GM12878 (cell line): ENCODE measurements at regions not wholly inside any gene's neighbourhood (a gene's known extent, or its start where the extent isn't known, plus 50 kb on each side); places are given as distances from the start of the nearest gene placed in this dataset.

Source experiments
- ATAC-seq: fragments of 200-7000 bp; cut with Tn5 transposase; 3 replicates; pipeline ENCODE4 v1.9.1; 2020; ENCODE audit warnings: mild to moderate bottlenecking, moderate library complexity
- BruUV-seq: library from RNA; stranded (reverse); fragments of 400-500 nt; replicated peaks from 2 replicates; lab custom pipeline; 2021; lab: Mats Ljungman, UMichigan
- CTCF ChIA-PET: fragments of 300-600 bp; sonication (Branson Sonifier 250); formaldehyde crosslinking; extraction: SDS; loops from one replicate; lab custom pipeline; 2021; ENCODE audit warnings: inconsistent platforms; lab: Yijun Ruan, JAX
- POLR2A ChIA-PET: fragments of 350-600 bp; formaldehyde crosslinking; extraction: SDS; loops from one replicate; lab custom pipeline; 2021; ENCODE audit warnings: inconsistent platforms; lab: Charles Lee
- RAD21 ChIA-PET: fragments of 300-600 bp; sonication (Branson Sonifier 250); formaldehyde crosslinking; loops from one replicate; lab custom pipeline; 2023; ENCODE audit warnings: antibody characterized with exemption; ENCODE audit not compliant: unreplicated experiment; lab: Charles Lee
- SMC1A ChIA-PET: fragments of 300-600 bp; sonication (Branson Sonifier 250); formaldehyde crosslinking; loops from one replicate; lab custom pipeline; 2023; ENCODE audit not compliant: unreplicated experiment, uncharacterized antibody; lab: Charles Lee
- DNase-seq: peaks from one replicate; pipeline ENCODE4 v3.0.0-alpha.2; 2011; ENCODE audit warnings: low read depth, low spot score
- FAIRE-seq: peaks from 3 replicates; lab custom pipeline; 2011; peaks lifted over from hg19 to GRCh38; lab: Jason Lieb, UNC
- H2AFZ ChIP-seq: 2 replicates; pipeline ENCODE4 v1.6.0; 2011; ENCODE audit warnings: low read depth, low read length, control low read depth; ENCODE audit not compliant: control insufficient read depth
- H3K27ac ChIP-seq: 2 replicates; pipeline ENCODE4 v1.5.1; 2011; ENCODE audit warnings: control low read depth; ENCODE audit not compliant: control insufficient read depth, insufficient read depth
- H3K27me3 ChIP-seq, 2 experiments: replicated peaks in 1 of 2; 2 replicates each; pipeline versions ENCODE4 v1.6.0 to v1.6.1; 2011; ENCODE audit warnings: low read length in 1 of 2; ENCODE audit not compliant: control insufficient read depth in 2 of 2, insufficient read depth in 2 of 2
- H3K36me3 ChIP-seq, 2 experiments: 2 replicates each; pipeline ENCODE4 v1.5.1; 2011; ENCODE audit warnings: low read length in 1 of 2; ENCODE audit not compliant: control insufficient read depth in 2 of 2, insufficient read depth in 2 of 2
- H3K4me1 ChIP-seq: 2 replicates; pipeline ENCODE4 v1.6.1; 2011; ENCODE audit warnings: mild to moderate bottlenecking, low read length, moderate library complexity, mixed read lengths; ENCODE audit not compliant: control insufficient read depth, insufficient read depth
- H3K4me2 ChIP-seq: 2 replicates; pipeline ENCODE4 v1.6.0; 2011; ENCODE audit warnings: control low read depth; ENCODE audit not compliant: control insufficient read depth, insufficient read depth
- H3K4me3 ChIP-seq: fragments of 200-600 bp; sonication (generic); 2 replicates; pipeline ENCODE4 v1.5.1; 2016
- H3K79me2 ChIP-seq: 2 replicates; pipeline ENCODE4 v1.6.0; 2011; ENCODE audit warnings: low read length; ENCODE audit not compliant: control insufficient read depth, insufficient read depth
- H3K9ac ChIP-seq: 2 replicates; pipeline ENCODE4 v1.8.0; 2011; ENCODE audit warnings: low read length, control low read depth, mixed read lengths; ENCODE audit not compliant: control insufficient read depth, insufficient read depth
- H3K9me3 ChIP-seq: replicated peaks from 3 replicates; pipeline ENCODE4 v1.5.1; 2011; ENCODE audit warnings: mild to moderate bottlenecking, low read length; ENCODE audit not compliant: control insufficient read depth, insufficient read depth
- H4K20me1 ChIP-seq: 2 replicates; pipeline ENCODE4 v1.6.0; 2011; ENCODE audit not compliant: control insufficient read depth, insufficient read depth
- ATF2 ChIP-seq: IDR thresholded peaks from 2 replicates; pipeline ENCODE4 v1.6.1; 2012; ENCODE audit warnings: low read length, inconsistent platforms
- BRCA1 ChIP-seq: IDR thresholded peaks from 2 replicates; pipeline ENCODE4 v1.6.1; 2011; ENCODE audit warnings: low read depth, low read length, improper control_type of control experiment
- CREB1 ChIP-seq: IDR thresholded peaks from 2 replicates; pipeline ENCODE4 v1.6.1; 2012; ENCODE audit warnings: low read depth, mild to moderate bottlenecking, inconsistent platforms
- FOS ChIP-seq: IDR thresholded peaks from 3 replicates; pipeline ENCODE4 v1.6.1; 2011; ENCODE audit warnings: borderline replicate concordance; ENCODE audit not compliant: insufficient read length; ENCODE audit errors: extremely low read depth
- GATAD2B ChIP-seq: fragments of 450-650 bp; conservative IDR thresholded peaks from 2 replicates; pipeline ENCODE4 v1.6.1; 2017; ENCODE audit warnings: low read depth, mild to moderate bottlenecking, moderate library complexity
- IKZF1 ChIP-seq: fragments of 450-650 bp; conservative IDR thresholded peaks from 2 replicates; pipeline ENCODE4 v1.6.1; 2017; ENCODE audit warnings: antibody characterized with exemption, mild to moderate bottlenecking
- KDM1A ChIP-seq: fragments of 200-600 bp; sonication (generic); IDR thresholded peaks from 2 replicates; pipeline ENCODE4 v1.6.1; 2016; ENCODE audit warnings: borderline replicate concordance
- LARP7 ChIP-seq: fragments of 450-650 bp; IDR thresholded peaks from 2 replicates; pipeline ENCODE4 v1.6.1; 2017; ENCODE audit warnings: mild to moderate bottlenecking
- MEF2A ChIP-seq: IDR thresholded peaks from 2 replicates; pipeline ENCODE4 v1.6.1; 2011; ENCODE audit warnings: low read depth, mild to moderate bottlenecking, low read length, moderate library complexity; ENCODE audit not compliant: insufficient read depth
- NFIC ChIP-seq: IDR thresholded peaks from 2 replicates; pipeline ENCODE4 v1.6.1; 2012; ENCODE audit warnings: low read depth, mild to moderate bottlenecking, inconsistent platforms, low read length, moderate library complexity
- NR2C1 ChIP-seq: fragments of 450-650 bp; IDR thresholded peaks from 2 replicates; pipeline ENCODE4 v1.6.1; 2017; ENCODE audit warnings: antibody characterized with exemption, mild to moderate bottlenecking, moderate library complexity
- NR2C2 ChIP-seq: IDR thresholded peaks from 2 replicates; pipeline ENCODE4 v1.6.1; 2011; ENCODE audit warnings: borderline replicate concordance, low read depth; ENCODE audit not compliant: control insufficient read depth, insufficient read length
- SREBF1 ChIP-seq: IDR thresholded peaks from 2 replicates; pipeline ENCODE4 v1.6.1; 2012; ENCODE audit warnings: mild to moderate bottlenecking, low read length
- TAF1 ChIP-seq: IDR thresholded peaks from 2 replicates; pipeline ENCODE4 v1.6.1; 2011; ENCODE audit warnings: mild to moderate bottlenecking, low read depth, low read length, borderline replicate concordance
- TCF12 ChIP-seq: IDR thresholded peaks from 2 replicates; pipeline ENCODE4 v1.6.1; 2011; ENCODE audit warnings: low read depth, mild to moderate bottlenecking, low read length
- ZNF24 ChIP-seq: fragments of 450-650 bp; IDR thresholded peaks from 2 replicates; pipeline ENCODE4 v1.6.1; 2017; ENCODE audit warnings: antibody characterized with exemption, mild to moderate bottlenecking
- ZNF274 ChIP-seq: IDR thresholded peaks from one replicate; pipeline ENCODE4 v1.8.0; 2011; ENCODE audit not compliant: insufficient read length, insufficient read depth
- ZZZ3 ChIP-seq: IDR thresholded peaks from 2 replicates; pipeline ENCODE4 v1.6.1; 2011; ENCODE audit warnings: low read depth; ENCODE audit not compliant: control insufficient read depth, insufficient read length
- WGBS: methylation state at CpG from one replicate; pipeline ENCODE4 v1.1.6; 2016; ENCODE audit warnings: low lambda C conversion rate; ENCODE audit not compliant: insufficient replicate concordance, insufficient coverage; ENCODE audit errors: missing lambda C conversion rate; 5-methylcytosine and 5-hydroxymethylcytosine counted together
- in situ Hi-C: fragments of 300-500 bp; cut with MboI; formaldehyde crosslinking; loops from 9 replicates; pipeline ENCODE4 v1.14.3; 2018; ENCODE audit warnings: mixed read lengths
- intact Hi-C: fragments of 100-400 bp; cut with micrococcal nuclease; formaldehyde crosslinking; loops from one replicate; pipeline ENCODE4 v1.14.2; 2022; ENCODE audit not compliant: unreplicated experiment
- TF ChIP-seq, protein P1 (sequence below): IDR thresholded peaks from 2 replicates; pipeline ENCODE4 v1.6.1; 2011; ENCODE audit warnings: borderline replicate concordance, low read depth, mild to moderate bottlenecking, moderate library complexity, mixed read lengths, low read length; ENCODE audit not compliant: insufficient read depth; ENCODE audit errors: extremely low read length
- TF ChIP-seq, protein P2 (sequence below): IDR thresholded peaks from 2 replicates; pipeline ENCODE4 v1.6.1; 2011; ENCODE audit warnings: borderline replicate concordance, low read depth, mild to moderate bottlenecking, moderate library complexity, low read length; ENCODE audit not compliant: insufficient read depth, poor library complexity, severe bottlenecking

DNA sequence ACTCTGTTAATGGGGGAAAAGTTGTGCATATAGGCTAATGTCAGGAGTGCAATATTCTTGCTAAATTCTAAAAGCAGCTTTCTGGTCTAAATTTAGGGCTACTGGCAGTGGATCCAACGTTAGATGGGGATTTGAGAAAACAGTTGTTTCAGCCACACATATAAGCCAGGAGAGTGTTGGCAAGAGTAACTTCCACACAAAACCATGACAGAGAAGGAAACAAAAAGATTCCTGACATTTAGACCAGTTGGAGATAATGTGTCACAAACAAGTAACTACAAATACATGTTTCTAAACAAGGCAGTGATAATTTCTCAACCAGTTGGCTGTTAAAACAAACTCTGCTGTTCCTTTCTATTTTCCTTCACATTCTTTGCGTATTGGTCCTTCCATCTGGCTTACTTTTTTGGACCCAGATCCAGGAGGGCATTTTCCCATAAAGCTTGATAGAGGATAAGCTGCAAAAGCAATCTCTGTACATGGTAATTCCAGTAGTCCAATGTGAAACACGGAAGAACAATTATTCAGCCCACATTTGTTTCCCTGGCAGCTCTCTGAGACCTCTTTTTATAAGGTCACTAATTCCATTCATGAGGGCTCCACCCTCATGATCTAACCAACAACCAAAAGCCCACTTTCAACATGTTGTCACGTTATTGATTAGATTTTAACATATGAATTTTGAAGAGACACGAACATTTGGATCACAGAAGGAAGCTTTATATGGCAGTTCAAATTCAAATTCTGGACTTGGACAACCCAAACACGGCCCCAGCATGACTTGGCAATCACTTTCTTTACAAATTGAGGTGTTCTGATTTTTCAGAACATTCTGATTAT, 1888.6 kb downstream of the MRPL39 start:
- Histone ChIP-seq H3K27ac (no peak overlapping the region), H3K27me3 (no peaks in the 10 kb centered on the region), H3K36me3 (no peaks in the 10 kb centered on the region), H4K20me1 (no peaks in the 10 kb centered on the region), H3K9ac (no peak overlapping the region), H2AFZ (no peak overlapping the region), H3K79me2 (no peaks in the 10 kb centered on the region), H3K4me3 (no peak overlapping the region), H3K4me2 (no peak overlapping the region), H3K4me1 (no peaks in the 10 kb centered on the region), H3K9me3 (no peaks in the 10 kb centered on the region)
- CTCF ChIA-PET: interaction anchor here (0.6 kb wide), 1 partner anchor 148 kb away, joined by 3 read pairs; no protein-coding TSS in a partner anchor
- no peak for DNase-seq
- RAD21 ChIA-PET: no interaction called here
- intact Hi-C loops: no loop called here
- ATAC-seq: no peak
- FAIRE-seq: no peak
- POLR2A ChIA-PET: interaction anchor here (0.5 kb wide), 1 partner anchor 976 kb away, joined by 3 read pairs; no protein-coding TSS in a partner anchor
- in situ Hi-C loops: no loop called here
- WGBS: 16% methylated on average over 6 of the region's 6 CpGs
- TF ChIP-seq LARP7 (no peak), ZNF24 (no peak), NR2C1 (no peak), IKZF1 (no peak), TCF12 (no peak), FOS (no peak), SREBF1 (no peak), ZZZ3 (no peak), MEF2A (no peak), GATAD2B (no peak), NR2C2 (no peak), CREB1 (no peak), ATF2 (no peak), BRCA1 (no peak), ZNF274 (no peak), KDM1A (no peak), TAF1 (no peak), NFIC (no peak)
- TF ChIP-seq, protein P1, sequence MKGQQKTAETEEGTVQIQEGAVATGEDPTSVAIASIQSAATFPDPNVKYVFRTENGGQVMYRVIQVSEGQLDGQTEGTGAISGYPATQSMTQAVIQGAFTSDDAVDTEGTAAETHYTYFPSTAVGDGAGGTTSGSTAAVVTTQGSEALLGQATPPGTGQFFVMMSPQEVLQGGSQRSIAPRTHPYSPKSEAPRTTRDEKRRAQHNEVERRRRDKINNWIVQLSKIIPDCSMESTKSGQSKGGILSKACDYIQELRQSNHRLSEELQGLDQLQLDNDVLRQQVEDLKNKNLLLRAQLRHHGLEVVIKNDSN: no peak
- TF ChIP-seq, protein P2, sequence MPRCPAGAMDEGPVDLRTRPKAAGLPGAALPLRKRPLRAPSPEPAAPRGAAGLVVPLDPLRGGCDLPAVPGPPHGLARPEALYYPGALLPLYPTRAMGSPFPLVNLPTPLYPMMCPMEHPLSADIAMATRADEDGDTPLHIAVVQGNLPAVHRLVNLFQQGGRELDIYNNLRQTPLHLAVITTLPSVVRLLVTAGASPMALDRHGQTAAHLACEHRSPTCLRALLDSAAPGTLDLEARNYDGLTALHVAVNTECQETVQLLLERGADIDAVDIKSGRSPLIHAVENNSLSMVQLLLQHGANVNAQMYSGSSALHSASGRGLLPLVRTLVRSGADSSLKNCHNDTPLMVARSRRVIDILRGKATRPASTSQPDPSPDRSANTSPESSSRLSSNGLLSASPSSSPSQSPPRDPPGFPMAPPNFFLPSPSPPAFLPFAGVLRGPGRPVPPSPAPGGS: no peak
- no TSS peak for BruUV-seq
- SMC1A ChIA-PET: interaction anchor here (1.0 kb wide), 1 partner anchor 527 kb away, joined by 3 read pairs; no protein-coding TSS in a partner anchor
